ENCODE measurements at regions not wholly inside any gene's neighbourhood (a gene's known extent, or its start where the extent isn't known, plus 50 kb on each side); places are given as distances from the start of the nearest gene placed in this dataset.

- peaks cover 1% of the 10 kb centered on the region for H3K9me3 Mint-ChIP-seq (ENCODE audit: unreplicated experiment)
- no peak for TF ChIP-seq CTCF (IDR thresholded peaks at IDR 0.05; ENCODE audit: partially characterized antibody, unreplicated experiment)
Measured at GRCh38 chr20:7199861-7200260, 432.4 kb downstream of the BMP2 start.

GRCh38 chr20:7207186-7207798 is 439.8 kb downstream of the BMP2 start:
- no peak for DNase-seq
- Mint-ChIP-seq H3K27me3 (ENCODE audit: unreplicated experiment) (no peaks in the 10 kb centered on the region), H3K27ac (ENCODE audit: unreplicated experiment) (no peak overlapping the region), H3K4me1 (ENCODE audit: low read depth, unreplicated experiment) (no peaks in the 10 kb centered on the region), H3K36me3 (ENCODE audit: unreplicated experiment) (no peaks in the 10 kb centered on the region), H3K9me3 (ENCODE audit: unreplicated experiment) (peaks cover 2% of the 10 kb centered on the region), H3K4me3 (ENCODE audit: unreplicated experiment) (no peak overlapping the region)
- TF ChIP-seq CTCF (IDR thresholded peaks at IDR 0.05; ENCODE audit: partially characterized antibody, unreplicated experiment), result no peak

More at GRCh38 chr20:7199861-7200260, 432.4 kb downstream of the BMP2 start:
- Mint-ChIP-seq H3K4me3 (ENCODE audit: unreplicated experiment) (no peak overlapping the region), H3K27ac (ENCODE audit: unreplicated experiment) (no peak overlapping the region), H3K4me1 (ENCODE audit: low read depth, unreplicated experiment) (no peaks in the 10 kb centered on the region), H3K36me3 (ENCODE audit: unreplicated experiment) (no peaks in the 10 kb centered on the region), H3K27me3 (ENCODE audit: unreplicated experiment) (peaks cover 1% of the 10 kb centered on the region)
- DNase-seq, result no peak

GRCh38 chr20:7210910-7211309 is 443.4 kb downstream of the BMP2 start:
- no peak overlapping the region for H3K4me3 Mint-ChIP-seq (ENCODE audit: unreplicated experiment)
- TF ChIP-seq CTCF (IDR thresholded peaks at IDR 0.05; ENCODE audit: partially characterized antibody, unreplicated experiment), result no peak
- peaks cover 2% of the 10 kb centered on the region for H3K27me3 Mint-ChIP-seq (ENCODE audit: unreplicated experiment)
- H3K9me3 Mint-ChIP-seq (ENCODE audit: unreplicated experiment), result peaks cover 2% of the 10 kb centered on the region
- H3K36me3 Mint-ChIP-seq (ENCODE audit: unreplicated experiment), result no peaks in the 10 kb centered on the region
- no peak for DNase-seq
- H3K4me1 Mint-ChIP-seq (ENCODE audit: low read depth, unreplicated experiment), result no peaks in the 10 kb centered on the region
- H3K27ac Mint-ChIP-seq (ENCODE audit: unreplicated experiment), result no peak overlapping the region

GRCh38 chr20:7214081-7214740 is 446.7 kb downstream of the BMP2 start:
- H3K4me1 Mint-ChIP-seq (ENCODE audit: low read depth, unreplicated experiment), result no peaks in the 10 kb centered on the region
- DNase-seq, result no peak
- no peak for TF ChIP-seq CTCF (IDR thresholded peaks at IDR 0.05; ENCODE audit: partially characterized antibody, unreplicated experiment)
- H3K27ac Mint-ChIP-seq (ENCODE audit: unreplicated experiment), result no peak overlapping the region
- peaks cover 2% of the 10 kb centered on the region for H3K27me3 Mint-ChIP-seq (ENCODE audit: unreplicated experiment)
- H3K9me3 Mint-ChIP-seq (ENCODE audit: unreplicated experiment), result peaks cover 2% of the 10 kb centered on the region
- H3K36me3 Mint-ChIP-seq (ENCODE audit: unreplicated experiment), result no peaks in the 10 kb centered on the region
- no peak overlapping the region for H3K4me3 Mint-ChIP-seq (ENCODE audit: unreplicated experiment)

- Mint-ChIP-seq H3K27me3 (ENCODE audit: unreplicated experiment) (peaks cover 2% of the 10 kb centered on the region), H3K4me1 (ENCODE audit: low read depth, unreplicated experiment) (no peaks in the 10 kb centered on the region), H3K36me3 (ENCODE audit: unreplicated experiment) (no peaks in the 10 kb centered on the region), H3K27ac (ENCODE audit: unreplicated experiment) (no peak overlapping the region), H3K9me3 (ENCODE audit: unreplicated experiment) (no peaks in the 10 kb centered on the region), H3K4me3 (ENCODE audit: unreplicated experiment) (no peak overlapping the region)
- DNase-seq, result no peak
- TF ChIP-seq CTCF (IDR thresholded peaks at IDR 0.05; ENCODE audit: partially characterized antibody, unreplicated experiment), result no peak
Measured at GRCh38 chr20:7217606-7218005, 450.1 kb downstream of the BMP2 start.
